Endothelial cell (in vitro differentiated cells): ENCODE measurements at regions not wholly inside any gene's neighbourhood (a gene's known extent, or its start where the extent isn't known, plus 50 kb on each side); places are given as distances from the start of the nearest gene placed in this dataset.
"Not testable (repeated sequence)": the region's sequence is repeated elsewhere in the genome, so short reads cannot be mapped to it uniquely, and the experiment has no call there.

ENCODE experiments used
- DNase-seq: peaks from one replicate; pipeline ENCODE4 v3.0.0; 2021; ENCODE audit warnings: low spot score
- H3K27ac Mint-ChIP-seq: one replicate; pipeline ENCODE4 v1.8.0; 2021; ENCODE audit warnings: mixed read lengths, inconsistent platforms; ENCODE audit not compliant: unreplicated experiment
- H3K27me3 Mint-ChIP-seq: one replicate; pipeline ENCODE4 v1.8.0; 2021; ENCODE audit warnings: mild to moderate bottlenecking, moderate library complexity, mixed read lengths, inconsistent platforms; ENCODE audit not compliant: unreplicated experiment
- H3K36me3 Mint-ChIP-seq: one replicate; pipeline ENCODE4 v1.8.0; 2021; ENCODE audit warnings: mild to moderate bottlenecking, low read depth, mixed read lengths, inconsistent platforms; ENCODE audit not compliant: unreplicated experiment
- H3K4me1 Mint-ChIP-seq: one replicate; pipeline ENCODE4 v1.8.0; 2021; ENCODE audit warnings: mild to moderate bottlenecking, mixed read lengths, inconsistent platforms; ENCODE audit not compliant: unreplicated experiment
- H3K4me3 Mint-ChIP-seq: one replicate; pipeline ENCODE4 v1.8.0; 2021; ENCODE audit warnings: mild to moderate bottlenecking, mixed read lengths, inconsistent platforms; ENCODE audit not compliant: unreplicated experiment
- H3K9me3 Mint-ChIP-seq: one replicate; pipeline ENCODE4 v1.8.0; 2021; ENCODE audit warnings: mixed read lengths, inconsistent platforms; ENCODE audit not compliant: unreplicated experiment
- TF ChIP-seq, protein P1 (sequence below): fragments of 200-600 bp; sonication (generic); IDR thresholded peaks from one replicate; pipeline ENCODE4 v1.5.0; 2021; ENCODE audit warnings: antibody characterized with exemption; ENCODE audit not compliant: unreplicated experiment

DNA sequence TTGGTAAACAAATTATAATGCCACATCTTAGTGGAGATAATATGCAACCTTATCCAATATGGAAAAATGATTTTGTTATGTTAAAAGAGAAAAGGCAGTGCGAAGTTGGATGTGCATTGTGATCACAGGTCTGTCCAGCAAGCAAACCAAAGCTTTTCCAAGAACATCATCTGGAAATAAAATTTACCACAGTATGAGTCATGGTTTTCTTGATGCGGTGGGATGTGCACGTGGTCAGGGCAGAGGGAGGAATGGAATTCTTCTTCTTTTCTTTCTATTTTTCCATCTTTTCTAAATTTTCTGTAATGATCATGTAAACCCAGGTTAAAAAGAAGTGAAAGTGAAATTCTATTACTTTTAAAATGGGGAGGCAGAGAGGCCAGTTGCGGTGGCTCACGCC is 169.8 kb downstream of the C11orf91 start:
- Mint-ChIP-seq H3K4me1 (no peaks in the 10 kb centered on the region), H3K36me3 (peaks cover 3% of the 10 kb centered on the region), H3K4me3 (no peak overlapping the region), H3K27ac (no peak overlapping the region), H3K27me3 (no peaks in the 10 kb centered on the region), H3K9me3 (no peaks in the 10 kb centered on the region)
- no peak for DNase-seq
- TF ChIP-seq, protein P1, sequence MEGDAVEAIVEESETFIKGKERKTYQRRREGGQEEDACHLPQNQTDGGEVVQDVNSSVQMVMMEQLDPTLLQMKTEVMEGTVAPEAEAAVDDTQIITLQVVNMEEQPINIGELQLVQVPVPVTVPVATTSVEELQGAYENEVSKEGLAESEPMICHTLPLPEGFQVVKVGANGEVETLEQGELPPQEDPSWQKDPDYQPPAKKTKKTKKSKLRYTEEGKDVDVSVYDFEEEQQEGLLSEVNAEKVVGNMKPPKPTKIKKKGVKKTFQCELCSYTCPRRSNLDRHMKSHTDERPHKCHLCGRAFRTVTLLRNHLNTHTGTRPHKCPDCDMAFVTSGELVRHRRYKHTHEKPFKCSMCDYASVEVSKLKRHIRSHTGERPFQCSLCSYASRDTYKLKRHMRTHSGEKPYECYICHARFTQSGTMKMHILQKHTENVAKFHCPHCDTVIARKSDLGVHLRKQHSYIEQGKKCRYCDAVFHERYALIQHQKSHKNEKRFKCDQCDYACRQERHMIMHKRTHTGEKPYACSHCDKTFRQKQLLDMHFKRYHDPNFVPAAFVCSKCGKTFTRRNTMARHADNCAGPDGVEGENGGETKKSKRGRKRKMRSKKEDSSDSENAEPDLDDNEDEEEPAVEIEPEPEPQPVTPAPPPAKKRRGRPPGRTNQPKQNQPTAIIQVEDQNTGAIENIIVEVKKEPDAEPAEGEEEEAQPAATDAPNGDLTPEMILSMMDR, result no peak

DNA sequence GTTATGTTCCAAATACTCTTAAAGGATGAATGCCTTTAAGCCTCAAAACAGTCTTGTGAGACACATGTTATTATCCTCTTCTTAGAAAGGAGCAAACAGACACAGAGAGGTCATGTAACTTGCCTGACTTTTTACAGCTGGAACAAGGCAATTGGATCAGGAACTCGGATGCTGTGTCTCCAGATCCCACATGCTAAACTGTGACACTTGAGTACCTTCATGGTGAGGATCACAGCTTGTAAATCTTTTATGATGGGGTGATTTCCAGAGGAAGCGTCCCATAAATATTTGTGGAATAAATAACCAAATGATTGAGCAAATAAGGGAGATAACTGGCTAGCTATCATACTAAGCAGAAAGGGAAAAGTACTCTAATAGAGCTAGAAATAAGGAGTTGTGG is 171.2 kb downstream of the C11orf91 start:
- Mint-ChIP-seq H3K36me3 (peaks cover 3% of the 10 kb centered on the region), H3K27me3 (peaks cover 2% of the 10 kb centered on the region), H3K4me3 (no peak overlapping the region), H3K9me3 (no peaks in the 10 kb centered on the region), H3K27ac (no peak overlapping the region), H3K4me1 (no peaks in the 10 kb centered on the region)
- DNase-seq, result no peak
- TF ChIP-seq, protein P1, result no peak

DNA sequence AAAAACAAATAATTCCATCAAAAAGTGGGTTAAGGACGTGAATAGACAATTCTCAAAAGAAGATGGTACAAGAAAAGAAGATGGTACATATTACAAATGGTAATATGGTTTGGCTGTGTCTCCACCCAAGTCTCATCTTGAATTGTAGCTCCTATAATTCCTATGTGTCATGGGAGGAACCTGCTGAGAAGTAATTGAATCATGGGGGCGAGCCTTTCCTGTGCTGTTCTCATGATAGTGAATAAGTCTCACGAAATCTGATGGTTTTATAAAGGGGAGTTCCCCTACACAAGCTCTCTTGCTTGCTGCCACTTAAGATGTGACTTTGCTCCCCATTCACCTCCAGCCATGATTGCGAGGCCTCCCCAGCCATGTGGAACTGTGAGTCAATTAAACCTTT is 172.9 kb downstream of the C11orf91 start:
- H3K27me3 Mint-ChIP-seq, H3K9me3 Mint-ChIP-seq, DNase-seq, H3K36me3 Mint-ChIP-seq, H3K27ac Mint-ChIP-seq, H3K4me3 Mint-ChIP-seq, H3K4me1 Mint-ChIP-seq: not testable (repeated sequence)

DNA sequence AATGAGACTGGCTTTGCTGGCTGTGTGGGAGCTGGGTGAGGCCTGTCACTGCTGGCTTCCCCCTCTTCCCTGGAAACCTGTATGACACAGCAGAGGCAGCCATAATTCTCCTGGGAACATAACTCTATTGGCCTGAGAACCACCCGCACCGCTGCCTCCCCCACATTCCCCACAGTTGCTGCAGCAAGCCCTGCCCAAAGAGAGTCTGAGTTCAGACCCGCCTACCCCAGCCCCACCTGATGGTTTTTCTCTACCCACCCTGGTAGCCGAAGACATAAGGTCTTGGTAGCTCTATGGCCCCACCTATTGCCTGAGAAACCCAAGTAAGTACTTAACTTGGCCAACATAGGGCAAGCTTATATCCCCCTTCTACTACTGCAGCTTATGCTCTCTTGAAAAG is 174.8 kb downstream of the C11orf91 start:
- no peak overlapping the region for H3K27ac Mint-ChIP-seq
- no peak for DNase-seq
- H3K4me3 Mint-ChIP-seq, result no peak overlapping the region
- H3K27me3 Mint-ChIP-seq, result peaks cover 2% of the 10 kb centered on the region
- no peaks in the 10 kb centered on the region for H3K9me3 Mint-ChIP-seq
- TF ChIP-seq, protein P1, result no peak
- no peaks in the 10 kb centered on the region for H3K4me1 Mint-ChIP-seq
- H3K36me3 Mint-ChIP-seq, result peaks cover 3% of the 10 kb centered on the region

DNA sequence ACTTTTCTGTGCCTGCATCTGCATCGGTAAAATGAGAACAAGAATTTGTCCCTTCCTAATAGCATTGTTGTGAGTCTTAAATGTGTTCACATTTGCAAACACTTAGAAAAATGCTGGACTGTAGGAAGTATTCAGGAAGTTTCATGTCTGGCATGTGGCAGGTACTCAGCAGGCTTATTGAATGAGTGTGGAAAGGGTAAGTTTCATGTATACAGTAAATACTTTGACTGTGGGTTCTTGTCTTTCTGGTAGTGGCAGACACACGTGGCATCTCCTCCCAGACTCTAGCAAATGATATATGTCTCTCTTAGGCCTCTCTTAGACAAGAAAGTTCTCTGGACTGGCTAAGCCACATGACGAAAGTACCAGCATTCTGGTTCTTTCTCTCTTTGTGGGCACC is 179.2 kb downstream of the C11orf91 start:
- H3K27ac Mint-ChIP-seq, result peak overlapping the region; percentile 20
- TF ChIP-seq, protein P1, result no peak
- no peaks in the 10 kb centered on the region for H3K4me1 Mint-ChIP-seq
- no peak for DNase-seq
- H3K27me3 Mint-ChIP-seq, result peaks cover 2% of the 10 kb centered on the region
- H3K4me3 Mint-ChIP-seq, result no peak overlapping the region
- H3K9me3 Mint-ChIP-seq, result no peaks in the 10 kb centered on the region
- H3K36me3 Mint-ChIP-seq, result peaks cover 3% of the 10 kb centered on the region

DNA sequence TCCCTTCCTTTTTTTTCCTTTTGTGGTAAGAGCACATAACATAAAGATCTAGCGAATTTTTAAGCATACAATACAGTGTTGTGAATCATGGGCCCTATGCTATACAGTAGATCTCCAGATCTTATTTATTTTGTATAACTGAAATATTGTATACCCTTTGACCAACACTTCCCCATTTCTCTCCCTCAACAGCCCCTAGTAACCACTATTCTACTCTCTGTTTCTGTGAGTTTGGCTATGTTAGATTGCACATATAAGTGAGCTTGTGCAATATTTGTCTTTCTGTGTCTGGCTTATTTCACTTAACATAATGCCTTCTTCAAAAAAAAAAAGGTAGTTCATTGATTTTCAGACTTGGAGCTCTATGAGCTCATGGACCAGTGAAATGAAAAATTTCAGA is 180.5 kb downstream of the C11orf91 start:
- Mint-ChIP-seq H3K27me3 (no peaks in the 10 kb centered on the region), H3K27ac (no peak overlapping the region), H3K4me3 (no peak overlapping the region), H3K9me3 (no peaks in the 10 kb centered on the region), H3K36me3 (no peaks in the 10 kb centered on the region), H3K4me1 (no peaks in the 10 kb centered on the region)
- no peak for DNase-seq
- TF ChIP-seq, protein P1, result no peak
